COR-L47 (cell line): ENCODE measurements at regions not wholly inside any gene's neighbourhood (a gene's known extent, or its start where the extent isn't known, plus 50 kb on each side); places are given as distances from the start of the nearest gene placed in this dataset.

ENCODE experiments used
- DNase-seq: peaks from one replicate; lab custom pipeline; 2025; lab: John Stamatoyannopoulos, UW

- DNase-seq: peak; percentile 33
These were observed 70.5 kb downstream of the FAM217A start for GRCh38 chr6:4008324-4009047.

- no peak for DNase-seq
These were observed 69.5 kb downstream of the FAM217A start for GRCh38 chr6:4009486-4009885.

- DNase-seq: no peak
These were observed 68.9 kb downstream of the FAM217A start for GRCh38 chr6:4010048-4010447.

DNA sequence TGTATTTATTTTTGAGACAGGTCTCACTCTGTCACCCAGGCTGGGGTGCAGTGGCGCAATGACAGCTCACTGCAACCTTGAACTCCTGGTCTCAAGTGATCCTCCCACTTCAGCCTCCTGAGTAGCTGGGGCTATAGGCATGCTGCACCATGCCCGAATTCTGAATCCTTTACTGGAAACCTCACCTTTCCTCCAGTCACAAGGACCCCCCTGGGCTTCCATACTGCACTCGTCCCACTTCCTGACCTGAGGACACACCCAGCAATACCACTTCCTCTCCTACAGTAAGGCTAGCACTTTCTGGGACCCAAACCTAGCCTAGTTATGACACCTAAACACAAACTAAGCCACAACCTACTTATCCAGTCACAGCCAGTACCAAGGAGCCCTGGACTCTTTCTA lies 68.2 kb downstream of the FAM217A start:
- DNase-seq: no peak

- no peak for DNase-seq
These were observed 66.1 kb downstream of the FAM217A start for GRCh38 chr6:4012826-4013225.

DNA sequence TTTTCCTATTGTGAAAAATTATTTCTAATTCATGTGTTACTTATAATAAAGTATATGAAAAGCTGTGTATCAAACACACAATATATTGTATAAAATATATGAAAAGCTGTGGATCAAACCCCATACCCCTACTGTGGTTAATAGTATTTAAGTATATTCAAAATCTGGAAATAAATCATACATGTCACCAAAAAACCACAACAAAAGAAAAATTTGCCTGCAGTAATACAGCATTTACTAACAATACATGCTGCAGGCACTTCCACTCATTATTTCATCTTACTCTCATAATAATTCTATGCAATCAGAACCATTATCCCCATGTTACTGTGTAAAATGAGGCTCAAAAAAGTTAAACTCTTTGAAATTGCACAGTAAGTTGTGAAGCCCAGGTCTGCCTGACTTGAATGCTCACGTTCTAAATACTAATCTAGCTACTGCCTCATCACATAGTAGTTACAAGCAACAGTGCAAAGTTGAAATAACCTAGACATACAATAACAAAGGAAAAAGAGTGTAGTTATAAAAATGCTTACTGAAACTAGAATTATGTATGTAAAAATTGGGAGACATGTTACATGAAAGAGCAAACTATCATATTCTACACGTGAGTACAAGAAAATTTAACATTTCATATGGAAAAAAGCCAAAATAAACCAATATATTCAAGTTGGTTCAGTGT lies 61.7 kb downstream of the FAM217A start:
- DNase-seq: no peak

GRCh38 chr6:4017834-4018170 lies 61.1 kb downstream of the FAM217A start:
- peak; percentile 54 for DNase-seq

- peak; percentile 98 for DNase-seq
These were observed 60.6 kb downstream of the FAM217A start for GRCh38 chr6:4018171-4018923.
